ENCODE measurements at regions not wholly inside any gene's neighbourhood (a gene's known extent, or its start where the extent isn't known, plus 50 kb on each side); places are given as distances from the start of the nearest gene placed in this dataset.

GRCh38 chr3:95934181-95934580 lies 880.2 kb upstream of the EPHA6 start:
- TF ChIP-seq ZNF462 (CRISPR knock-in tag; IDR thresholded peaks at IDR 0.05) (no peak), CTCF (conservative IDR thresholded peaks at IDR 0.05; ENCODE audit: low read depth in 2 of 2) (no peak), POLR2AphosphoS5 (IDR thresholded peaks at IDR 0.05; ENCODE audit: low read depth) (no peak), EZH2 (IDR thresholded peaks at IDR 0.05; ENCODE audit: low read depth, unreplicated experiment) (no peak), REST (IDR thresholded peaks at IDR 0.05; ENCODE audit: unreplicated experiment) (no peak), EZH2phosphoT487 (IDR thresholded peaks at IDR 0.05; ENCODE audit: unreplicated experiment) (no peak), ZNF331 (CRISPR knock-in tag; IDR thresholded peaks at IDR 0.05; ENCODE audit: low read depth) (no peak), ETS1 (IDR thresholded peaks at IDR 0.05) (no peak)

Data from GM23338 (cell line).